B cell (primary cell): ENCODE measurements at regions not wholly inside any gene's neighbourhood (a gene's known extent, or its start where the extent isn't known, plus 50 kb on each side); places are given as distances from the start of the nearest gene placed in this dataset.

Source experiments
- ATAC-seq: fragments of 200-7000 bp; cut with Tn5 transposase; one replicate; pipeline ENCODE4 v1.10.0; 2021; ENCODE audit warnings: low read depth, mild to moderate bottlenecking, moderate number of reproducible peaks, moderate library complexity
- CTCF ChIA-PET: fragments of 350-600 bp; sonication (Branson Sonifier 250); formaldehyde crosslinking; loops from one replicate; lab custom pipeline; 2021; ENCODE audit warnings: antibody characterized with exemption, inconsistent platforms; lab: Charles Lee
- POLR2A ChIA-PET: fragments of 350-600 bp; sonication (Branson Sonifier 250); formaldehyde crosslinking; loops from one replicate; lab custom pipeline; 2021; ENCODE audit warnings: antibody characterized with exemption; lab: Charles Lee
- DNase-seq: peaks from one replicate; pipeline ENCODE4 v3.0.0; 2013
- H2AFZ ChIP-seq: 2 replicates; pipeline ENCODE4 v1.6.1; 2012; ENCODE audit warnings: mild to moderate bottlenecking, low read depth, low read length; ENCODE audit not compliant: insufficient read depth, poor library complexity, severe bottlenecking
- H3K27ac ChIP-seq, 2 donors: 1 replicate in 1 of 2; 2 replicates in 1 of 2; pipeline ENCODE4 v1.5.1; 2012 to 2013; ENCODE audit warnings: low read length in 2 of 2, mild to moderate bottlenecking in 2 of 2, moderate library complexity in 1 of 2
- H3K27me3 ChIP-seq, 4 experiments: fragments of 200-600 bp in 1 of 4; sonication (generic) in 1 of 4; replicated peaks in 1 of 4; 1 replicate in 2 of 4; 2 replicates in 2 of 4; pipeline versions ENCODE4 v1.6.1 to v1.7.0; 2013 to 2016; ENCODE audit warnings: low read length in 3 of 4, mild to moderate bottlenecking in 2 of 4, mixed read lengths in 1 of 4, moderate library complexity in 1 of 4; ENCODE audit not compliant: insufficient read depth in 4 of 4, control insufficient read depth in 3 of 4; ENCODE audit errors: control extremely low read depth in 1 of 4
- H3K36me3 ChIP-seq, 2 experiments: replicated peaks in 1 of 2; 1 replicate in 1 of 2; 2 replicates in 1 of 2; pipeline versions ENCODE4 v1.6.1 to v1.7.1; 2013; ENCODE audit warnings: low read length in 1 of 2; ENCODE audit not compliant: insufficient read depth in 2 of 2, control insufficient read depth in 1 of 2; ENCODE audit errors: control extremely low read depth in 1 of 2, extremely low read depth in 1 of 2
- H3K4me1 ChIP-seq, 2 donors: fragments of 200-600 bp in 1 of 2; sonication (generic) in 1 of 2; 1 replicate in 1 of 2; 2 replicates in 1 of 2; pipeline versions ENCODE4 v1.5.1 to v1.6.1; 2013 to 2017; ENCODE audit warnings: low read length in 2 of 2; ENCODE audit not compliant: control insufficient read depth in 2 of 2, insufficient read depth in 2 of 2
- H3K4me2 ChIP-seq: replicated peaks from 2 replicates; pipeline ENCODE3; 2012; ENCODE audit warnings: mild to moderate bottlenecking, low read depth, low read length; ENCODE audit not compliant: poor library complexity, severe bottlenecking
- H3K4me3 ChIP-seq, 5 experiments: fragments of 200-600 bp in 1 of 5; sonication (generic) in 1 of 5; 1 replicate in 3 of 5; 2 replicates in 2 of 5; pipeline versions ENCODE4 v1.5.1 to v1.7.0; 2011 to 2016; ENCODE audit warnings: low read length in 4 of 5, mild to moderate bottlenecking in 4 of 5, low read depth in 2 of 5, control low read depth in 1 of 5, moderate library complexity in 1 of 5; ENCODE audit not compliant: insufficient read depth in 1 of 5; ENCODE audit errors: control extremely low read depth in 1 of 5, extremely low read depth in 1 of 5
- H3K79me2 ChIP-seq: fragments of 200-600 bp; sonication (generic); one replicate; pipeline ENCODE4 v1.6.0; 2016; ENCODE audit warnings: low read length; ENCODE audit not compliant: control insufficient read depth, insufficient read depth
- H3K9ac ChIP-seq: fragments of 200-600 bp; sonication (generic); 2 replicates; pipeline ENCODE4 v1.6.1; 2017; ENCODE audit warnings: mild to moderate bottlenecking, low read length, moderate library complexity
- H3K9me3 ChIP-seq, 3 donors: one replicate each; pipeline versions ENCODE4 v1.6.1 to v1.7.1; 2013; ENCODE audit warnings: low read length in 2 of 3; ENCODE audit not compliant: control insufficient read depth in 2 of 3, insufficient read depth in 1 of 3; ENCODE audit errors: control extremely low read depth in 1 of 3
- H4K20me1 ChIP-seq: 2 replicates; pipeline ENCODE4 v1.6.0; 2012; ENCODE audit warnings: mild to moderate bottlenecking, low read length; ENCODE audit not compliant: insufficient read depth, control insufficient read depth, poor library complexity, severe bottlenecking
- H3K27ac Mint-ChIP-seq: one replicate; pipeline ENCODE4 v1.8.0; 2021; ENCODE audit warnings: mixed read lengths
- H3K27me3 Mint-ChIP-seq: one replicate; pipeline ENCODE4 v1.8.0; 2021; ENCODE audit warnings: mixed read lengths
- H3K4me1 Mint-ChIP-seq: one replicate; pipeline ENCODE4 v1.8.0; 2021; ENCODE audit warnings: mixed read lengths
- H3K4me3 Mint-ChIP-seq: one replicate; pipeline ENCODE4 v1.8.0; 2021; ENCODE audit warnings: mixed read lengths
- H3K9me3 Mint-ChIP-seq: one replicate; pipeline ENCODE4 v1.8.0; 2022; ENCODE audit warnings: mixed read lengths; ENCODE audit not compliant: insufficient read depth
- CTCF ChIP-seq: fragments of 200-600 bp; IDR thresholded peaks from one replicate; pipeline ENCODE4 v1.8.0; 2022; ENCODE audit warnings: antibody characterized with exemption, mild to moderate bottlenecking
- EZH2 ChIP-seq: IDR thresholded peaks from 2 replicates; pipeline ENCODE4 v1.6.1; 2012; ENCODE audit warnings: borderline replicate concordance, low read depth, mild to moderate bottlenecking, moderate library complexity, low read length; ENCODE audit not compliant: insufficient read depth, poor library complexity, severe bottlenecking
- WGBS: methylation state at CpG from one replicate; pipeline ENCODE4 v1.1.5; 2013; ENCODE audit warnings: missing lambda C conversion rate; ENCODE audit not compliant: insufficient coverage; 5-methylcytosine and 5-hydroxymethylcytosine counted together
- intact Hi-C: fragments of 100-400 bp; cut with micrococcal nuclease; formaldehyde crosslinking; loops from one replicate; pipeline ENCODE4 v1.10.0; 2022

GRCh38 chr9:29282121-29282520, 1708.8 kb upstream of the C9orf72 start:
- Histone ChIP-seq H3K79me2 (no peaks in the 10 kb centered on the region), H3K9me3 (no peaks in the 10 kb centered on the region), H3K4me1 (no peaks in the 10 kb centered on the region), H3K27me3 (no peaks in the 10 kb centered on the region), H3K36me3 (no peaks in the 10 kb centered on the region), H2AFZ (no peak overlapping the region), H3K4me3 (no peak overlapping the region), H3K27ac (no peak overlapping the region), H3K4me2 (no peak overlapping the region), H3K9ac (no peak overlapping the region), H4K20me1 (no peaks in the 10 kb centered on the region)
- Mint-ChIP-seq H3K4me3 (no peak overlapping the region), H3K27ac (no peak overlapping the region), H3K9me3 (no peaks in the 10 kb centered on the region), H3K4me1 (no peaks in the 10 kb centered on the region), H3K27me3 (no peaks in the 10 kb centered on the region)
- intact Hi-C loops, result no loop called here
- TF ChIP-seq EZH2 (no peak), CTCF (no peak)
- POLR2A ChIA-PET, result no interaction called here
- CTCF ChIA-PET, result no interaction called here
- DNase-seq (no peak), ATAC-seq (no peak)
- WGBS, result no CpG with 5 or more reads among the region's 2 CpGs

DNA sequence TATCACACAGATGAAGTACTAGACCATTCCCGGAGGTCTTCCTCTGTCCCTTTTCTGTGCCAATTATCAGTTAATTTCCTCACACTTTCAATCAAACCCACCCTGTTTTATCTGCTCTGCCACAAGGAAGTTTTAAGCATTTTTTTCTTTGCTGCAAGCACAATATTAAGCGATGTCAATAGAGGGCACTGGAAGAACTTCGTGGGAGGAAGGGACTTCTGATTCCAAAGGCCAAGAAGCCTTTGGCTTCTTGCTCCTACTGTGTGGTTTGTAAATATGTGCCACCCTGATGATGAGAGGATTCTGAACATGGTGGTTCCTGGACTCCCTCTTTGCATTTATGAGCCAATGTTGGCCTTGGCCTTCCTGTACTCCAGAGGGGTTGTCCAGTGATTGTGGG, 1712.5 kb upstream of the C9orf72 start:
- H3K79me2 ChIP-seq, result no peaks in the 10 kb centered on the region
- TF ChIP-seq EZH2, result no peak
- no peak for TF ChIP-seq CTCF
- Mint-ChIP-seq H3K4me1 (no peaks in the 10 kb centered on the region), H3K27ac (no peak overlapping the region), H3K27me3 (no peaks in the 10 kb centered on the region), H3K4me3 (no peak overlapping the region), H3K9me3 (peaks cover 3% of the 10 kb centered on the region)
- no peak overlapping the region for H3K9ac ChIP-seq
- no peak for ATAC-seq
- ChIA-PET POLR2A (no interaction called here), CTCF (no interaction called here)
- no peaks in the 10 kb centered on the region for H3K36me3 ChIP-seq
- no peaks in the 10 kb centered on the region for H3K27me3 ChIP-seq
- WGBS, result 40% methylated on average over 3 of the region's 3 CpGs
- intact Hi-C loops, result no loop called here
- no peaks in the 10 kb centered on the region for H3K9me3 ChIP-seq
- H3K4me1 ChIP-seq, result no peaks in the 10 kb centered on the region
- no peak overlapping the region for H3K27ac ChIP-seq
- H2AFZ ChIP-seq, result no peak overlapping the region
- H4K20me1 ChIP-seq, result no peaks in the 10 kb centered on the region
- DNase-seq, result no peak
- no peak overlapping the region for H3K4me2 ChIP-seq
- H3K4me3 ChIP-seq, result no peak overlapping the region
